T-helper 22 cell (primary cell): ENCODE measurements at regions not wholly inside any gene's neighbourhood (a gene's known extent, or its start where the extent isn't known, plus 50 kb on each side); places are given as distances from the start of the nearest gene placed in this dataset.

Experiments
- DNase-seq: peaks from one replicate; pipeline ENCODE4 v3.0.0-alpha.2; 2020; ENCODE audit warnings: low read depth

- no peak for DNase-seq
Measured at GRCh38 chr7:130880668-130881067, 146.7 kb upstream of the KLF14 start.

- no peak for DNase-seq
Measured at GRCh38 chr7:130881091-130881798, 147.2 kb upstream of the KLF14 start.

GRCh38 chr7:130881799-130882141 is 147.8 kb upstream of the KLF14 start:
- DNase-seq: no peak

GRCh38 chr7:130882396-130882795 is 148.4 kb upstream of the KLF14 start:
- DNase-seq: no peak

GRCh38 chr7:130883928-130884327 is 149.9 kb upstream of the KLF14 start:
- DNase-seq: no peak

- no peak for DNase-seq
Measured at GRCh38 chr7:130884437-130885417, 150.7 kb upstream of the KLF14 start.

- DNase-seq: no peak
Measured at GRCh38 chr7:130886438-130887135, 152.6 kb upstream of the KLF14 start.

- DNase-seq: no peak
Measured at GRCh38 chr7:130887182-130887956, 153.4 kb upstream of the KLF14 start.

GRCh38 chr7:130887957-130888371 is 154.0 kb upstream of the KLF14 start:
- no peak for DNase-seq

GRCh38 chr7:130888468-130888867 is 154.5 kb upstream of the KLF14 start:
- no peak for DNase-seq

GRCh38 chr7:130890176-130891020 is 156.4 kb upstream of the KLF14 start:
- DNase-seq: no peak

- no peak for DNase-seq
Measured at GRCh38 chr7:130891254-130892094, 157.5 kb upstream of the KLF14 start.

- DNase-seq: no peak
Measured at GRCh38 chr7:130893441-130893894, 159.5 kb upstream of the KLF14 start.

- no peak for DNase-seq
Measured at GRCh38 chr7:130894146-130894908, 160.3 kb upstream of the KLF14 start.

GRCh38 chr7:130894909-130895750 is 161.1 kb upstream of the KLF14 start:
- DNase-seq: no peak

GRCh38 chr7:130896051-130896881 is 162.3 kb upstream of the KLF14 start:
- no peak for DNase-seq

- DNase-seq: peak; percentile 54
Measured at GRCh38 chr7:130896898-130897514, 163.0 kb upstream of the KLF14 start.
